AG08396 (cell line): ENCODE measurements at regions not wholly inside any gene's neighbourhood (a gene's known extent, or its start where the extent isn't known, plus 50 kb on each side); places are given as distances from the start of the nearest gene placed in this dataset.
"Not testable (repeated sequence)": the region's sequence is repeated elsewhere in the genome, so short reads cannot be mapped to it uniquely, and the experiment has no call there.

ENCODE experiments used
- DNase-seq: peaks from one replicate; pipeline ENCODE4 v3.0.0; 2012; ENCODE audit warnings: low spot score, mixed read lengths

GRCh38 chr2:182548031-182548950 is 121.5 kb upstream of the PDE1A start:
- no peak for DNase-seq

GRCh38 chr2:182550234-182550633 is 123.4 kb upstream of the PDE1A start:
- DNase-seq = no peak

- DNase-seq = not testable (repeated sequence)
Measured at GRCh38 chr2:182552232-182552631, 125.4 kb upstream of the PDE1A start.

GRCh38 chr2:182552785-182553184 is 125.9 kb upstream of the PDE1A start:
- not testable (repeated sequence) for DNase-seq

- no peak for DNase-seq
Measured at GRCh38 chr2:182553483-182553882, 126.6 kb upstream of the PDE1A start.

DNA sequence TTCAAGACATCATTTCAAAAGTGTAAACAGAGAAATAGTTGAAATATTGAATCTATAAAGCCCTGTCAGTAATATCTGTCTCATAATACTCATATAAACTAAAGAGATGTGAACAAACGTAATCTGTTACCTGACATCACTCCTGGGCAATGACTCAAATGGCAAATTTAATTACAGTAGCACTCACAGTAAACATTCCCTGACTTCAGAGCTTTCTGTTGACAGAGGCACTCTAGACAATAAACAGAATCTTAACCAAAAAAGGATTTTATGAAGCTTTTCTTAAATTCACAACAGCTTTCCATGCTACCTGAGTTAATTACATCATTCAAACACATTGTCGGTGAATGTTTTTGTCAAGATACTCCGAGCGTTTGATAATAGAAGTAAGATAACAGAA is 128.1 kb upstream of the PDE1A start:
- no peak for DNase-seq

- no peak for DNase-seq
Measured at GRCh38 chr2:182558564-182558963, 131.7 kb upstream of the PDE1A start.

- DNase-seq = peak; percentile 8
Measured at GRCh38 chr2:182559623-182560022, 132.8 kb upstream of the PDE1A start.

- DNase-seq = no peak
Measured at GRCh38 chr2:182565911-182566567, 139.2 kb upstream of the PDE1A start.

GRCh38 chr2:182573553-182573952 is 142.5 kb upstream of the DNAJC10 start:
- DNase-seq = no peak

DNA sequence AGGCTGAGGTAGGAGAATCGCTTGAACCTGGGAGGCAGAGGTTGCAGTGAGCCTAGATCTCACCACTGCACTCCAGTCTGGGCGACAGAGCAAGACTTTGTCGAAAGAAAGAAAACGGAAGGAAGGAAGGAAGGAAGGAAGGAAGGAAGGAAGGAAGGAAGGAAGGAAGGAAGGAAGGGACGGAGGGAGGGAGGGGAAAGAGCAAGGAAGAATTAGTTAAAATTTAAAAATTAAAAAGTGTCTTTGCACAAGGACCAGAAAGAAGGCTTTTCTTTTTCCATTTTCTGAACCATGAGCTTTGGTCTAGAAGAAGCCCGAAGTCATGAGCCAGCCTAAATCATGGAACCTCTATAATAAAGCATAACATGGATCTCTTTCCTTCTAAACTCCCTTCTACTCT is 138.2 kb upstream of the DNAJC10 start:
- no peak for DNase-seq

DNA sequence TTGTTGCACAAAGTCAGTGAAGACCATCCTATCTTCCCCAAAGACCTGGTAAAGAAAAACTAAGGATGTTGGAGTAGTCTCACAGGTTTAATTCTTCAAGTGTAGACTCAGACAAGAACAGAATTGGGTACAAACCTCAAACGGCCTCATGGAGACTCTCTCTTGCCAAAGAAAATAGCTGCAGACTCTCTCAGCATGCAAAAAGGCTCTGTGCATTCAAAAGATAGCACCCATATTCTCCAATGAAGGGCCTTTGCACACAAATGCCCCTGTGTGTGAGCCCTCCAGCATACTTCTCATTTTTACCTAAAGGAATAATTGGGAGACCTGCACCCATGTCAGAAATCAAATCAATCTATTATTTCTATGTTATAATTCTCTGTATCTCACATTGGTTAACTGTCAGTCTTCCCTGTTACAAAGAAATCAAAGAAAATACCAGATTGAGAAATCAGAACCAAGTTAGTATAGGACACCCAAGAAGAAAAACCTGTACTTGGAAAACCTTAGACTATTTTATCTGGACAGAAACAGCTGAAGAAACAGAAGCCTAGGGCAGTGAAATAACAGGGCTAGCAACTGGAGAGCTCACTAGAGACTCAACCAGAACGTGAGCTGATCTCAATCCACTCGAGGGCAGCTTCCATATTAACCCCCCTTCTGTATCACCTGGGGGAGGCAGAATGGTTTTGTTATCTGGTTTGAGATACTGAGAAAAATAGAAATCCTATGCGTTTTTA is 134.7 kb upstream of the DNAJC10 start:
- DNase-seq = no peak

GRCh38 chr2:182584462-182584861 is 131.6 kb upstream of the DNAJC10 start:
- DNase-seq = no peak

GRCh38 chr2:182585001-182585400 is 131.1 kb upstream of the DNAJC10 start:
- no peak for DNase-seq

- DNase-seq = no peak
Measured at GRCh38 chr2:182585430-182585829, 130.6 kb upstream of the DNAJC10 start.

- no peak for DNase-seq
Measured at GRCh38 chr2:182586426-182586825, 129.6 kb upstream of the DNAJC10 start.

- DNase-seq = peak; percentile 54
Measured at GRCh38 chr2:182587831-182588230, 128.2 kb upstream of the DNAJC10 start.

- DNase-seq = no peak
Measured at GRCh38 chr2:182589121-182589520, 126.9 kb upstream of the DNAJC10 start.

- no peak for DNase-seq
Measured at GRCh38 chr2:182591774-182592173, 124.3 kb upstream of the DNAJC10 start.

DNA sequence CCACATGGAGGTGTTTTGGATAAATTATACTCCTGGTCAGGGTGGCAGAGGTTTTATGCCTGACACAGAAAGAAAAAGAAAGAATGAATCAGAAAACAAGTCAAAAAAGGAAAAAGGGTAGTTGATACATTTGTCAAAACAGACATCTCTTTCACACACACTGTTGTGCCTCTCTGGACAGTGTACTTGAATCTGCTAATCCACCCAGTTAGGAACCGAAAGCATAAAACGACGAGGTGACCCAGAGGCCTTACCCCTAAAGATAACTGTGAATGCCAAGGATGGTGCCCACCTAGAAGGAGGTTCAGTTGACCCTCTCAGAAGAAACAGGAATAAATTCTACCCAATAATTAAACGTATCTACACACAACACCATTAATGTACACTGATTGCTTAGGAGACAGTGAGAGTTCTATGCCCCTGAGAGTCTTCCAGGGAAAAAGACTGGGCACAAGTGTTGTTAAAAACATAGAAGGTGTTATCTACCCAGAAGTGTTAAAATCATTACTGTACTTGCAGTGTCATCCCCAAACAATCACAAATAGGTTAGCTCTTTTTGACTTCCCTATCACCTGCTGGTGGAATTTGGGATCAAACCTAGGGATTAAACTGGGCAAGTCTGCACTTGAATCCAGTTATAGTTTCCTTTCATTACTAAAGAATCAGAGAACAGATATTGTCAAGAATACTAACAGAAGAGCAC is 123.2 kb upstream of the DNAJC10 start:
- no peak for DNase-seq

DNA sequence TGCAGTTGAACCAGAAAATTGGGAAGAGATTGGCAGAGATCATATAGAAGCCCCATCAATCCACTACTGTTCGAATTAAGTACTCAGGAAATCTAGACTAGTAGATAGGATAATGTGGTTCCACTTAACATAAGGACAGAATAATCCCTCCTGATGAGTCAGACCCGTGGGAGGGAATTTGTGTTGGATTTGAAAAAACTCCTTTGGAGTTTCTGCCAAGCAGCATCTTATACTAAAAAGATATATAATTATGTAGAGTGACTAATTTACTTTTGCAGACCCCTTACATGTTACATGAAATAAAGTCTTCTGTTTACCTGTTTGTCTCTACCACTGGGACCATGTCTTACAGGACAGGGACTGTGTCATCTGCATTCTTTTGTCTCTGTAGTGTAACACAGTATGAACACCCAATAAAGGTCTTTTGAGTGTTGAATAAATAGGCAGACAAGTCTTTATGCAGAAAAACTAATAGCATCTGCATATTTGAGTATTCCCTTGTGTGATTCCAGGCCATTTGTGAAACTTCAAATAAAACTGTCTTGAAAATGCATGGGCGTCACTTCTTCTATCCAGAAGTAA is 122.6 kb upstream of the DNAJC10 start:
- DNase-seq = peak; percentile 39

DNA sequence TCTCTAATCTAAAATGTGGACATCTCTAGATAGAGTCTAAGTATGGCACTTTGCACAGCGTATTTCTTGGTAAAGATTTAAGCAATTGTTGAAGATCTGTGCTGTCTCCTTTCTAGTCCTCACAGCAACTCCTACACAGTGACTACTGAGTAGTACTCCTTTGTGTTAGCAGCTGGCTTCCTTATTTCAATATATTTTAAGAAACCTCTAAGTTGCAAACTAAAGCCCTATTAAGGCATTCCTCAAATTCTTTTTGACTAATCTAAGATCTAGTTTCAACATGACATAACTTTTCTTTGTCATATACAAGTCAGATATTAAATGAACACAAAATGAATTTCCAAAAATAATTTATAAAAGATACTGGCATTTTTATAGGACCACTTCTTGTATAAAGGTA is 121.8 kb upstream of the DNAJC10 start:
- DNase-seq = peak; percentile 34
